ENCODE measurements at regions not wholly inside any gene's neighbourhood (a gene's known extent, or its start where the extent isn't known, plus 50 kb on each side); places are given as distances from the start of the nearest gene placed in this dataset.

- no peak for DNase-seq (ENCODE audit: low spot score, unreplicated experiment)
- no peak overlapping the region for H3K4me3 Mint-ChIP-seq (ENCODE audit: low read depth)
- H3K27me3 Mint-ChIP-seq = no peaks in the 10 kb centered on the region
- H3K4me1 Mint-ChIP-seq (ENCODE audit: low read depth) = peaks cover 13% of the 10 kb centered on the region
- no peak overlapping the region for H3K27ac Mint-ChIP-seq
- no peak for TF ChIP-seq CTCF (IDR thresholded peaks at IDR 0.05; ENCODE audit: unreplicated experiment)
- no peaks in the 10 kb centered on the region for H3K9me3 Mint-ChIP-seq (ENCODE audit: low read depth)
- no peaks in the 10 kb centered on the region for H3K36me3 Mint-ChIP-seq (ENCODE audit: insufficient read depth)
These were observed 139.9 kb downstream of the LRRC30 start for GRCh38 chr18:7370802-7371201.

GRCh38 chr18:7373441-7373840, 142.6 kb downstream of the LRRC30 start:
- Mint-ChIP-seq H3K36me3 (ENCODE audit: insufficient read depth) (peaks cover 2% of the 10 kb centered on the region), H3K9me3 (ENCODE audit: low read depth) (peaks cover 3% of the 10 kb centered on the region), H3K4me3 (ENCODE audit: low read depth) (no peak overlapping the region), H3K27ac (no peak overlapping the region), H3K4me1 (ENCODE audit: low read depth) (peaks cover 13% of the 10 kb centered on the region), H3K27me3 (no peaks in the 10 kb centered on the region)
- no peak for DNase-seq (ENCODE audit: low spot score, unreplicated experiment)
- TF ChIP-seq CTCF (IDR thresholded peaks at IDR 0.05; ENCODE audit: unreplicated experiment) = no peak

- no peak for TF ChIP-seq CTCF (IDR thresholded peaks at IDR 0.05; ENCODE audit: unreplicated experiment)
- H3K9me3 Mint-ChIP-seq (ENCODE audit: low read depth) = peaks cover 3% of the 10 kb centered on the region
- H3K27me3 Mint-ChIP-seq = peaks cover 14% of the 10 kb centered on the region
- peaks cover 2% of the 10 kb centered on the region for H3K36me3 Mint-ChIP-seq (ENCODE audit: insufficient read depth)
- no peak overlapping the region for H3K4me3 Mint-ChIP-seq (ENCODE audit: low read depth)
- H3K27ac Mint-ChIP-seq = no peak overlapping the region
- DNase-seq (ENCODE audit: low spot score, unreplicated experiment) = no peak
- no peaks in the 10 kb centered on the region for H3K4me1 Mint-ChIP-seq (ENCODE audit: low read depth)
These were observed 150.4 kb downstream of the LRRC30 start for GRCh38 chr18:7381307-7381706.

- Mint-ChIP-seq H3K36me3 (ENCODE audit: insufficient read depth) (no peaks in the 10 kb centered on the region), H3K4me1 (ENCODE audit: low read depth) (no peaks in the 10 kb centered on the region), H3K27me3 (peaks cover 14% of the 10 kb centered on the region), H3K27ac (no peak overlapping the region), H3K9me3 (ENCODE audit: low read depth) (no peaks in the 10 kb centered on the region), H3K4me3 (ENCODE audit: low read depth) (no peak overlapping the region)
- TF ChIP-seq CTCF (IDR thresholded peaks at IDR 0.05; ENCODE audit: unreplicated experiment) = no peak
- no peak for DNase-seq (ENCODE audit: low spot score, unreplicated experiment)
These were observed 151.6 kb downstream of the LRRC30 start for GRCh38 chr18:7382328-7383001.

GRCh38 chr18:7383002-7383980, 152.4 kb downstream of the LRRC30 start:
- Mint-ChIP-seq H3K27ac (no peak overlapping the region), H3K9me3 (ENCODE audit: low read depth) (no peaks in the 10 kb centered on the region), H3K27me3 (peaks cover 14% of the 10 kb centered on the region), H3K36me3 (ENCODE audit: insufficient read depth) (no peaks in the 10 kb centered on the region), H3K4me3 (ENCODE audit: low read depth) (no peak overlapping the region), H3K4me1 (ENCODE audit: low read depth) (no peaks in the 10 kb centered on the region)
- TF ChIP-seq CTCF (IDR thresholded peaks at IDR 0.05; ENCODE audit: unreplicated experiment) = no peak
- DNase-seq (ENCODE audit: low spot score, unreplicated experiment) = no peak

Data from progenitor cell of endocrine pancreas (in vitro differentiated cells).